ENCODE measurements at regions not wholly inside any gene's neighbourhood (a gene's known extent, or its start where the extent isn't known, plus 50 kb on each side); places are given as distances from the start of the nearest gene placed in this dataset.
"Not testable (repeated sequence)": the region's sequence is repeated elsewhere in the genome, so short reads cannot be mapped to it uniquely, and the experiment has no call there.

DNA sequence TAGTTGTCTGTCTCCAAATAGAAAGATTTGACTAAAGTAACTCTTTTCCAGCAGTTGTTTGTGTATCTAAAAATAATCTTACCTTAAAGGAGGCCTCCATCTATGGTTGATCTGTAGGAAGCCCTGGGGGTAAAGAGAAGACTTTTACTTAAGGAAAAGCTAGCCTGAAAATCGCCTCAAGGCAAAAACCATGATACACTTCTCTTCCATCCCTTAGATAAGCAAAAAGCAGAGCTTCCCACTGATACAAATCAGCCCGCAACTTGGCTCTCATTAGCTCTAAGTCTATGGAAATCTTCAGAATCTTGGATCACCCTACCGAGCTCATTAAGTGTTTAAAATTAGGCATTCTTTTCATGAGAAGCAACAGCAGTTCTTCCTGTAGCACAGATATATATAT is 576.9 kb upstream of the PTBP2 start:
- TF ChIP-seq, protein P1, sequence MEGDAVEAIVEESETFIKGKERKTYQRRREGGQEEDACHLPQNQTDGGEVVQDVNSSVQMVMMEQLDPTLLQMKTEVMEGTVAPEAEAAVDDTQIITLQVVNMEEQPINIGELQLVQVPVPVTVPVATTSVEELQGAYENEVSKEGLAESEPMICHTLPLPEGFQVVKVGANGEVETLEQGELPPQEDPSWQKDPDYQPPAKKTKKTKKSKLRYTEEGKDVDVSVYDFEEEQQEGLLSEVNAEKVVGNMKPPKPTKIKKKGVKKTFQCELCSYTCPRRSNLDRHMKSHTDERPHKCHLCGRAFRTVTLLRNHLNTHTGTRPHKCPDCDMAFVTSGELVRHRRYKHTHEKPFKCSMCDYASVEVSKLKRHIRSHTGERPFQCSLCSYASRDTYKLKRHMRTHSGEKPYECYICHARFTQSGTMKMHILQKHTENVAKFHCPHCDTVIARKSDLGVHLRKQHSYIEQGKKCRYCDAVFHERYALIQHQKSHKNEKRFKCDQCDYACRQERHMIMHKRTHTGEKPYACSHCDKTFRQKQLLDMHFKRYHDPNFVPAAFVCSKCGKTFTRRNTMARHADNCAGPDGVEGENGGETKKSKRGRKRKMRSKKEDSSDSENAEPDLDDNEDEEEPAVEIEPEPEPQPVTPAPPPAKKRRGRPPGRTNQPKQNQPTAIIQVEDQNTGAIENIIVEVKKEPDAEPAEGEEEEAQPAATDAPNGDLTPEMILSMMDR (IDR thresholded peaks at IDR 0.05; ENCODE audit: unreplicated experiment): no peak
- H3K27ac Mint-ChIP-seq (ENCODE audit: unreplicated experiment): no peak overlapping the region
- DNase-seq: no peak
- peaks cover 3% of the 10 kb centered on the region for H3K9me3 Mint-ChIP-seq (ENCODE audit: low read depth, unreplicated experiment)
- BruUV-seq (replicated peaks): no TSS peak
- H3K36me3 Mint-ChIP-seq (ENCODE audit: insufficient read depth, unreplicated experiment): no peaks in the 10 kb centered on the region
- H3K4me3 Mint-ChIP-seq (ENCODE audit: low read depth, unreplicated experiment): no peak overlapping the region
- CTCF ChIA-PET: no interaction called here
- H3K27me3 Mint-ChIP-seq (ENCODE audit: unreplicated experiment): no peaks in the 10 kb centered on the region
- H3K4me1 Mint-ChIP-seq (ENCODE audit: low read depth, unreplicated experiment): no peaks in the 10 kb centered on the region
- intact Hi-C loops (cut with micrococcal nuclease; ENCODE audit: unreplicated experiment): no loop called here

DNA sequence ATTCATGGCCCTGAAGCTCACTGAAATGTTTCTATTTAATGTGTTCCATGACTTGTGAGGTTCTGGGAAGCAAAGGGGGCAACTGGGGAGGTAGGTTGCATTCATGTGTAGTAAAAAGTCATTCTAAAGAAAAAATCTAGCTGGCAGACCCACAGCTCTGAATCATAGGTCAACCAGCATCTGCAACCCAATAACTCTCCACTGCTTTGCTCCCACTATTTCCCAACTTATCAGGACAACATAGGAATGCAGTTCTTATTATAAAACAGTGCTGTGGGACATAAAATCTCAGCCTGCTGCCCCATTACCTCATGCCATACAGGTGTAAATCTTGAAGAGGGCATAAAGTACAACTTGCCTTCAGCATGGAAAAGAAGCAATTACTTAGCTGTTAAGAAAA is 576.1 kb upstream of the PTBP2 start:
- TF ChIP-seq, protein P1 (IDR thresholded peaks at IDR 0.05; ENCODE audit: unreplicated experiment): no peak
- Mint-ChIP-seq H3K27me3 (ENCODE audit: unreplicated experiment) (no peaks in the 10 kb centered on the region), H3K4me3 (ENCODE audit: low read depth, unreplicated experiment) (no peak overlapping the region), H3K4me1 (ENCODE audit: low read depth, unreplicated experiment) (no peaks in the 10 kb centered on the region), H3K36me3 (ENCODE audit: insufficient read depth, unreplicated experiment) (no peaks in the 10 kb centered on the region), H3K9me3 (ENCODE audit: low read depth, unreplicated experiment) (peaks cover 3% of the 10 kb centered on the region), H3K27ac (ENCODE audit: unreplicated experiment) (no peak overlapping the region)
- CTCF ChIA-PET: no interaction called here
- intact Hi-C loops (cut with micrococcal nuclease; ENCODE audit: unreplicated experiment): no loop called here
- no TSS peak for BruUV-seq (replicated peaks)
- DNase-seq: no peak

DNA sequence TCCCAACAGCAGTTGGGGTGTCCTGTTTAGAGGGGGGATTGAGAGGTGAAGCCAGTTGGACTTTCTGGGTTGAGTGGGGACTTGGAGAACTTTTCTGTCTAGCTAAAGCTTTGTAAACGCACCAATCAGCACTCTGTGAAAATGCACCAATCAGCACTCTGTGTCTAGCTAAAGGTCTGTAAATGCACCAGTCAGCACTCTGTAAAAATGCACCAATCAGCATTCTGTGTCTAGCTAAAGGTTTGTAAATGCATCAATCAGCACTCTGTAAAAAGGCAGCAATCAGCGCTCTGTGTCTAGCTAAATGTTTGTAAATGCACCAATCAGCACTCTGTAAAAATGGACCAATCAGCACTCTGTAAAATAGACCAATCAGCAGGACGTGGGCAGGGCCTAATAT is 568.6 kb upstream of the PTBP2 start:
- H3K36me3 Mint-ChIP-seq (ENCODE audit: insufficient read depth, unreplicated experiment); H3K4me1 Mint-ChIP-seq (ENCODE audit: low read depth, unreplicated experiment); BruUV-seq (replicated peaks); H3K4me3 Mint-ChIP-seq (ENCODE audit: low read depth, unreplicated experiment); DNase-seq; H3K9me3 Mint-ChIP-seq (ENCODE audit: low read depth, unreplicated experiment); H3K27ac Mint-ChIP-seq (ENCODE audit: unreplicated experiment); CTCF ChIA-PET; H3K27me3 Mint-ChIP-seq (ENCODE audit: unreplicated experiment); intact Hi-C loops (cut with micrococcal nuclease; ENCODE audit: unreplicated experiment): not testable (repeated sequence)

DNA sequence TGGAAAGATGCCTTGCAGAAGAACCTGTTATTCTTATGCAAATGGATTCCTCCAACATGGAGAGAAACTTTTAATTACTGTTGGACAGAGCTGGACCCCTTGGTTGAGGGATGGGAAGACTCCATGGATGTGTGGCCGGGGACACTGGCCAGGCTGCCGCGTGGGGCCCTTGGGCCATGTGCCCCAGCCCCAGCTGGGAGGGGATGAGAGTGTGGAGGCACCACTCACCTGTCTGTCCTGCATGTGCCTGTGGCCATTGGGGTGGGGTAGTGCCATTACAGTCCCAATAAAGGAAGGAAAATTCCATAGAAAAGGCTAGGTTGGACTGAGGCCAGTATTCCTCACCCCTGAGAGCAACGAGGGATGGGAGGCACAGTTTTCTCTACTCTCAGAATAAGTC is 564.5 kb upstream of the PTBP2 start:
- Mint-ChIP-seq H3K27ac (ENCODE audit: unreplicated experiment) (no peak overlapping the region), H3K9me3 (ENCODE audit: low read depth, unreplicated experiment) (peaks cover 4% of the 10 kb centered on the region), H3K4me1 (ENCODE audit: low read depth, unreplicated experiment) (no peaks in the 10 kb centered on the region), H3K36me3 (ENCODE audit: insufficient read depth, unreplicated experiment) (no peaks in the 10 kb centered on the region), H3K27me3 (ENCODE audit: unreplicated experiment) (no peaks in the 10 kb centered on the region), H3K4me3 (ENCODE audit: low read depth, unreplicated experiment) (no peak overlapping the region)
- TF ChIP-seq, protein P1 (IDR thresholded peaks at IDR 0.05; ENCODE audit: unreplicated experiment): no peak
- BruUV-seq (replicated peaks): no TSS peak
- no peak for DNase-seq
- intact Hi-C loops (cut with micrococcal nuclease; ENCODE audit: unreplicated experiment): no loop called here
- CTCF ChIA-PET: interaction anchor here (0.7 kb wide), 2 partner anchors 172 to 808 kb away, joined by 3 read pairs; no protein-coding TSS in a partner anchor

DNA sequence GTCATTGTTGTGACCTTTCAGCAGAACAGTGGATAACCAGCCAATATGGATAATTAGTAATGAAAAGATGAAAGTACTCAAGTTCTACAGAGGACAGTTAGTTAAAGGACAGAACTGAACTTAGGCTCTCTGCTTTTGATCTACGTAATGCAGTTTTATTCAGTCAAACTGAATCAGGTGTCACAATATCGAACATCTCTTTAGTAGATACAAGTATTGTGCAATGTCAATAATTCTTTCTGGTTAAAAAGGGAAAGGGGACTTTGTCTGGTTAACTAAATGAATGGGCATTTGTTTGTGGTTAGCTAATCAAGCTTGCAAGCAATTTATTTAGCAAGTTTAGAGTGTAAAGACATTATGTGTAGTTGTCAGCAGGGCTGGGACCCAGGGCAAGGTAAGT is 562.2 kb upstream of the PTBP2 start:
- Mint-ChIP-seq H3K36me3 (ENCODE audit: insufficient read depth, unreplicated experiment) (no peaks in the 10 kb centered on the region), H3K9me3 (ENCODE audit: low read depth, unreplicated experiment) (peaks cover 4% of the 10 kb centered on the region), H3K4me3 (ENCODE audit: low read depth, unreplicated experiment) (no peak overlapping the region), H3K27ac (ENCODE audit: unreplicated experiment) (no peak overlapping the region), H3K27me3 (ENCODE audit: unreplicated experiment) (no peaks in the 10 kb centered on the region), H3K4me1 (ENCODE audit: low read depth, unreplicated experiment) (no peaks in the 10 kb centered on the region)
- DNase-seq: no peak
- TF ChIP-seq, protein P1 (IDR thresholded peaks at IDR 0.05; ENCODE audit: unreplicated experiment): no peak
- intact Hi-C loops (cut with micrococcal nuclease; ENCODE audit: unreplicated experiment): no loop called here
- no TSS peak for BruUV-seq (replicated peaks)
- CTCF ChIA-PET: no interaction called here

Data from Calu3 (cell line).